ENCODE measurements at regions not wholly inside any gene's neighbourhood (a gene's known extent, or its start where the extent isn't known, plus 50 kb on each side); places are given as distances from the start of the nearest gene placed in this dataset.

DNA sequence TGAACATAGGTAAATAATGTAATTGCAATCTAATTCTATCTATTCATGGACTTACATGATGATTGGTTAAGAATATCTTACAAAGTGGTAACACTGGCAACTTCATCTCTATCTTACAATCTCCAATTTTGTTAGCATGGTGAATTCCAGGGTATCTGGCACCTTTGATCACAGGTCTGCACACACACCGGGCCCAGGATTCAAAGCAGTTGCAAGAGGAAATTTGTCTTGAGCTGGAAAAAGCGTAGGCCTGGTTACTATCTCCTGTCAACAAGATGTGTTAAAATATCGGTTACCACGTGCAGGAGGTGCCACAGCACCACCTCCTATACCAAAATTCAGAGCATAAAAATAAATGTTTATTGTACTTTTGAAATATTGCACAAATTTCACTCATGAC, 2428.4 kb downstream of the PCDH9 start:
- TF ChIP-seq REST (IDR thresholded peaks at IDR 0.05; ENCODE audit: unreplicated experiment) (no peak), POLR2AphosphoS5 (IDR thresholded peaks at IDR 0.05; ENCODE audit: low read depth) (no peak), CREB1 (CRISPR knock-in tag; IDR thresholded peaks at IDR 0.05; ENCODE audit: low read depth) (no peak)
- TF ChIP-seq, protein P1, sequence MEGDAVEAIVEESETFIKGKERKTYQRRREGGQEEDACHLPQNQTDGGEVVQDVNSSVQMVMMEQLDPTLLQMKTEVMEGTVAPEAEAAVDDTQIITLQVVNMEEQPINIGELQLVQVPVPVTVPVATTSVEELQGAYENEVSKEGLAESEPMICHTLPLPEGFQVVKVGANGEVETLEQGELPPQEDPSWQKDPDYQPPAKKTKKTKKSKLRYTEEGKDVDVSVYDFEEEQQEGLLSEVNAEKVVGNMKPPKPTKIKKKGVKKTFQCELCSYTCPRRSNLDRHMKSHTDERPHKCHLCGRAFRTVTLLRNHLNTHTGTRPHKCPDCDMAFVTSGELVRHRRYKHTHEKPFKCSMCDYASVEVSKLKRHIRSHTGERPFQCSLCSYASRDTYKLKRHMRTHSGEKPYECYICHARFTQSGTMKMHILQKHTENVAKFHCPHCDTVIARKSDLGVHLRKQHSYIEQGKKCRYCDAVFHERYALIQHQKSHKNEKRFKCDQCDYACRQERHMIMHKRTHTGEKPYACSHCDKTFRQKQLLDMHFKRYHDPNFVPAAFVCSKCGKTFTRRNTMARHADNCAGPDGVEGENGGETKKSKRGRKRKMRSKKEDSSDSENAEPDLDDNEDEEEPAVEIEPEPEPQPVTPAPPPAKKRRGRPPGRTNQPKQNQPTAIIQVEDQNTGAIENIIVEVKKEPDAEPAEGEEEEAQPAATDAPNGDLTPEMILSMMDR (conservative IDR thresholded peaks at IDR 0.05; ENCODE audit: low read depth in 2 of 2) = no peak

All from GM23338 (cell line).